Mucosa of gallbladder (tissue), 1 donor: ENCODE measurements at regions not wholly inside any gene's neighbourhood (a gene's known extent, or its start where the extent isn't known, plus 50 kb on each side); places are given as distances from the start of the nearest gene placed in this dataset.

Experiments used
- DNase-seq: peaks from one replicate; pipeline ENCODE4 v3.0.0-alpha.2; 2020; ENCODE audit warnings: low spot score
- donor health status: DM: no; HTN: no; CAD: no.

DNA sequence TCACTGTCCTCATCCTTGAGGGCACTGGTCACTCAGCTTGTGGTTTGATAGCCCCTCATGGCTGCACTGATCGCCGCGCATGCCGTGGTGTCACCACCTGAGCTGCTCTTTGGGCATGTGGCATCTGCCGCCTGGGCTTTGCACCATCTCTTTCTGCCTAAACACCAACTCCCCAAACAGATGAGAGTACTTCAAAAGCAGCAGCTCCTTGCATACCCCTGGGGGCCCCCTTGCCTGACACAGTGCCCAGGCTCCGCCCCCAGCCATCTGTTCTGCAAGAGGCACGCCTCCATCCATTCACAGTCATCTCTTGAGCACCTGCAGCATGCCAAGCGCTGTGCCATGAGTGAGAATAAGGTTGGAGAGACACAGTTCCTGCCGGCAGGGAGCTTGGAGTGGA lies 104.5 kb upstream of the B3GAT1 start:
- DNase-seq, result no peak

GRCh38 chr11:134515081-134515960 lies 103.3 kb upstream of the B3GAT1 start:
- no peak for DNase-seq

DNA sequence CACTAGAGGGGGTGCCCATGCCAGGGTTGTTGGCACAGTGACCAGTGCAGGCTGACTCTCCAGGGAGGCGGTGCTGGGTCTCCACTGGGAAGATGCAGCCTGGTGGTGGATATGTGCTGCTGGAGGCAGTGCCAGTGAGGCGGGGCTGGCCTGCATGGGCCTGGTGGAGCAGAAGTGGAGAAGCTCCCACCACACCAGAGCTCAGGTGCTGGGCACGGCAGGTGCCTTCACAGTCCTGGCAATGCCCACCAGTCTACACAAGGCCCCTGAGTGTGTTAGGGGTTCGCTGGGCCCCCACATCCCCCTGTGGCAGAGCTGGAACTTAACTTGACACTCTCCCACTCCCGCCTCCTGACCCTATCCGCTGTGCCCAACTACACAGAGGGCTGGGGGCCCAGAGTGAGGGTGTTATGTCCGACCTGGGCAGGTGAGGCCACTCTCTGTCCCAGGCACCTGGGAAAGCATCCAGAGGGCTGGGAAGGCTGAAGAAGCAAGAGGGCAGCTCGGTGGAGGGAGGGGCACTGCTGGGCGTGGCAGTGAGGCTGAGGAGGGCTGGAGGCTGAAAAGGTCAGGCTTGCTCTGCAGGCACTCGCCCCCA lies 102.4 kb upstream of the B3GAT1 start:
- no peak for DNase-seq

GRCh38 chr11:134513585-134514120 lies 101.6 kb upstream of the B3GAT1 start:
- DNase-seq, result no peak

GRCh38 chr11:134512571-134513538 lies 100.8 kb upstream of the B3GAT1 start:
- no peak for DNase-seq

DNA sequence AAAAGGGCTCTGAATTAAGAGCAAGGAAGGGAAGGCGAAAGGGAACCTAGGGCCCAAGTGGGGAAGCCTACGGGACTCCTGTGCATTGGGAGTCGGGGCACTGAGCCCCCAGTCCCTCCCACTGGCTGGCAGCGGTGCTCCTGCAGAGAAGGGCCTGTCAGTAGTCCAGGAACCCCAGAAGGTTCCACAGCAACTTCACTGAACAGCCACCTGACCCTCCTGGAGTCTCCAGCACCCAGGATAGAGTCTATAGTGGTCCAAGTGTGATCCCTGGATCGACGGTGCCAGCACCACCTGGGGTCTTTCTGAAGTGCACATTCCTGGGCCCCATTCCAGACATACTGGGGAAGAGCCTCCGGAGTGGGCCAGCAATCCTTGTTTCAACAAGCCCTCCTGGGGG lies 100.0 kb upstream of the B3GAT1 start:
- no peak for DNase-seq

- no peak for DNase-seq
These were observed 99.2 kb upstream of the B3GAT1 start for GRCh38 chr11:134511255-134511654.

GRCh38 chr11:134510233-134511040 lies 98.4 kb upstream of the B3GAT1 start:
- DNase-seq, result no peak

GRCh38 chr11:134509381-134510232 lies 97.6 kb upstream of the B3GAT1 start:
- no peak for DNase-seq

DNA sequence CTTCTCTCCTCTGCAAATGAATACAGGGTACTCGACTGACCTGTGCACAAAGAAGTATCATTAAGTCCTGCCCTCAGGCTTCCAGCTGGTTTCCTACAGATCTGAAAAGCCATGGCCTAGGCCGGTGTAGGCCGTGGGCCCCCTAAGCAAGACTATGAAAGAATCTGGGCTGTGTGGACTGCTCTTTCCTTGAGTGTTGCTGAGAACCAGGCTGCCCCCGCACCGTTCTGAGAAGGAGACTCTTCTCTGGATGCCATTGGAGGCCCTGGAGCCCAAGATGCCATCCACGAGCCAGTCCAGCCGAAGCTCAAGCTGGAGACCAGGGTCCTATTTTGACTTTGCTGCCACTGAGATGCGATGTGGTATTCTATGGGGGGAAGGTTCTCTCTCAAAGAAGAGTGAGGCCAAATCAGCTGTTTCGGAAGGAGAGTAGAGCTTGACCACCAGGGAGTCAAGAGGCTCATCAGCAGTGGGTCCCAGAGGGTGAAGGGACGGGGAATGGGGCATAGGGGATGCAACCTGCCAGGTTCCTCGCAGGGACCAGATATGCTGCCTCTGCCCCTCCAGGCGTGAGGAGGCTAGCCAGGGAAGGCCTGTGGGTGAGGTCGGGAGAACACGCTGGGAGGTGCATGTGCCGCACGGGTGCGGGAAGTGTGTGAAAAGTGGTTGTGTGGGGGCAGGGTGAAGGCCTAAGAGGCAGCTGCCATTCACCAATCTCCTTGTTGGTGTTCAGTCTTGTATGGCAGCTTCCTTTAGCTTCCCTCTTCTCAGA lies 96.4 kb upstream of the B3GAT1 start:
- DNase-seq, result no peak

- no peak for DNase-seq
These were observed 94.0 kb upstream of the B3GAT1 start for GRCh38 chr11:134506046-134506445.

- DNase-seq, result no peak
These were observed 93.1 kb upstream of the B3GAT1 start for GRCh38 chr11:134505125-134505524.

GRCh38 chr11:134504146-134504905 lies 92.3 kb upstream of the B3GAT1 start:
- no peak for DNase-seq

- DNase-seq, result no peak
These were observed 91.6 kb upstream of the B3GAT1 start for GRCh38 chr11:134503596-134503995.

GRCh38 chr11:134503100-134503499 lies 91.1 kb upstream of the B3GAT1 start:
- DNase-seq, result no peak

DNA sequence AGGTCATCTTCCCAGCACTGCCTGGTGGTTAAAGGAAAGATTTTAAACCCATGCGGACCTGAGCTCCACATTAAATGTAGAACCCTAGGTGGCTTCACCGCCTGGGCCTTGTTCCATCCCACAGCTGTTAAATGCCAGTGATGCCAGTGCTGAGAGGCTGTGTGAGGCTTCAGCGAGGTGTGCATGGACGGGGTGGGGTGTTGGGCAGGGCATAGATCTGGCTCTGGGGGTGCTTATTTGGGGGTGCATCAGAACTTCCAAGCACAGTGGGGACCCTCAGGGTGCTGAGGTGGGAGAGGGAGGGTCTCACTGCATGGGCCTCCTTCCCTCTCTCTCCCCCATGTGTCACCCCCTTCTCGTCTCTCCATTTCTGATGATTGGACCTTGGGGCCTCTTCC lies 90.1 kb upstream of the B3GAT1 start:
- DNase-seq, result no peak

DNA sequence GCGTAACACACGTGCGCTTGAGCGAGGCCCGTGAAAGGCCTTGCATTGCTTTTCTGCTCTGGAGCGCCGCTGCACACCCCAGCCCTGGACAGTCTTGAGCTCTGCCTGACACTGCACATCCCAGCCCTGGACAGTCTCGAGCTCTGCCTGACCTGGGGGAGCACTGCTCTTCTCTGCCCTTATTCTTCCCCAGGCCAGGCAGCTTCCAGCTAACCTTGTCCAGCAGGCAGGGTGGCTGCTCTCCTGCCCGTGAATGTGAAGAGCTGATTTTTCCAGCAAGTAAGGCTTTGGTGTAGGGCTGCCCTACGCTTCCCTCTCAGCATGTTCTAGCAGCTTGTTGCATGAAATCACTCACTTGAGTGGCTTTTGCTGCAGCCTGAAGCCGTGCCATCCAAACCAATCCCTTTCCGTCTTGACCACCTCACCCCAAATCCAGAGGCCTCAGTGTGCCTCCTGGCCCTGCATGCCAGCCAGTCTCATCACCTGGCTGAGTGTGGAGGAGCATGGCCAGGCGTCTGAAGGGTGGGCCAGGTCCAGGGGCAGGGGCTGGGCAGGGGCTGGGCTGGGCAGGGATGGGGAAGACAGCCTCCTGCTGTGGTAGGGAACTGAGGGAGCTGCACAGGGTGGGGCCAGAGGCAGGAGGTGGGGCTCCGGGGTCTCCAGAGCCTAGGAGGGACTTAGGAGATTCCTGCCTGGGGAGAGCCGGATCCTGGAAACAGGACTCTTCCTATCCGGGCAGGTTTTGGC lies 89.5 kb upstream of the B3GAT1 start:
- DNase-seq, result no peak

GRCh38 chr11:134500621-134501020 lies 88.6 kb upstream of the B3GAT1 start:
- DNase-seq, result no peak
